Immature natural killer cell (primary cell): ENCODE measurements at regions not wholly inside any gene's neighbourhood (a gene's known extent, or its start where the extent isn't known, plus 50 kb on each side); places are given as distances from the start of the nearest gene placed in this dataset.

ENCODE experiments used
- DNase-seq, 3 donors: peaks; one replicate each; pipeline ENCODE4 v3.0.0; 2022; ENCODE audit warnings: mixed read lengths in 1 of 3
- H3K27ac Mint-ChIP-seq, 6 donors: one replicate each; pipeline ENCODE4 v1.8.0; 2020; ENCODE audit warnings: mixed read lengths in 6 of 6, mild to moderate bottlenecking in 5 of 6, inconsistent platforms in 4 of 6, moderate library complexity in 3 of 6
- H3K27me3 Mint-ChIP-seq, 3 donors: one replicate each; pipeline ENCODE4 v1.8.0; 2020 to 2021; ENCODE audit warnings: low read depth in 3 of 3, mild to moderate bottlenecking in 3 of 3, mixed read lengths in 3 of 3, moderate library complexity in 3 of 3, inconsistent platforms in 1 of 3
- H3K36me3 Mint-ChIP-seq, 3 donors: one replicate each; pipeline ENCODE4 v1.8.0; 2020; ENCODE audit warnings: mixed read lengths in 3 of 3, inconsistent platforms in 2 of 3, mild to moderate bottlenecking in 2 of 3
- H3K4me1 Mint-ChIP-seq, 2 donors: one replicate each; pipeline ENCODE4 v1.8.0; 2020; ENCODE audit warnings: inconsistent platforms in 2 of 2, mild to moderate bottlenecking in 2 of 2, mixed read lengths in 2 of 2, moderate library complexity in 1 of 2
- H3K4me3 Mint-ChIP-seq, 5 donors: one replicate each; pipeline ENCODE4 v1.8.0; 2020; ENCODE audit warnings: mild to moderate bottlenecking in 5 of 5, mixed read lengths in 5 of 5, inconsistent platforms in 3 of 5, moderate library complexity in 3 of 5
- H3K9me3 Mint-ChIP-seq, 6 donors: one replicate each; pipeline ENCODE4 v1.8.0; 2020; ENCODE audit warnings: mild to moderate bottlenecking in 6 of 6, mixed read lengths in 6 of 6, inconsistent platforms in 4 of 6, moderate library complexity in 3 of 6

- no peak for DNase-seq
- H3K4me1 Mint-ChIP-seq, result no peaks in the 10 kb centered on the region
- H3K9me3 Mint-ChIP-seq, result peaks cover 0 to 12% (median 2%) of the 10 kb centered on the region in 6 donors
- no peaks in the 10 kb centered on the region for H3K27me3 Mint-ChIP-seq
- no peak overlapping the region for H3K27ac Mint-ChIP-seq
- no peak overlapping the region for H3K4me3 Mint-ChIP-seq
- no peaks in the 10 kb centered on the region for H3K36me3 Mint-ChIP-seq
These were observed 227.4 kb downstream of the MBD2 start for GRCh38 chr18:53997064-53997463.

- H3K4me3 Mint-ChIP-seq, result no peak overlapping the region
- H3K4me1 Mint-ChIP-seq, result no peaks in the 10 kb centered on the region
- no peaks in the 10 kb centered on the region for H3K27me3 Mint-ChIP-seq
- DNase-seq, result no peak
- H3K36me3 Mint-ChIP-seq, result no peaks in the 10 kb centered on the region
- peaks cover 0 to 12% (median 4%) of the 10 kb centered on the region in 6 donors for H3K9me3 Mint-ChIP-seq
- H3K27ac Mint-ChIP-seq, result no peak overlapping the region
These were observed 230.5 kb downstream of the MBD2 start for GRCh38 chr18:53994016-53994415.

GRCh38 chr18:53991805-53992204 is 232.7 kb downstream of the MBD2 start:
- peaks cover 0 to 7% (median 4%) of the 10 kb centered on the region in 6 donors for H3K9me3 Mint-ChIP-seq
- no peaks in the 10 kb centered on the region for H3K4me1 Mint-ChIP-seq
- no peaks in the 10 kb centered on the region for H3K27me3 Mint-ChIP-seq
- no peak overlapping the region for H3K27ac Mint-ChIP-seq
- no peaks in the 10 kb centered on the region for H3K36me3 Mint-ChIP-seq
- H3K4me3 Mint-ChIP-seq, result no peak overlapping the region
- no peak for DNase-seq

- peaks cover 0 to 7% (median 3%) of the 10 kb centered on the region in 6 donors for H3K9me3 Mint-ChIP-seq
These were observed 233.3 kb downstream of the MBD2 start for GRCh38 chr18:53991202-53991601.

GRCh38 chr18:53990485-53990884 is 234.0 kb downstream of the MBD2 start:
- no peak for DNase-seq
- H3K4me3 Mint-ChIP-seq, result no peak overlapping the region
- H3K4me1 Mint-ChIP-seq, result no peaks in the 10 kb centered on the region
- no peaks in the 10 kb centered on the region for H3K27me3 Mint-ChIP-seq
- peaks cover 0 to 7% (median 3%) of the 10 kb centered on the region in 6 donors for H3K9me3 Mint-ChIP-seq
- no peak overlapping the region for H3K27ac Mint-ChIP-seq
- H3K36me3 Mint-ChIP-seq, result no peaks in the 10 kb centered on the region

More at GRCh38 chr18:53991202-53991601, 233.3 kb downstream of the MBD2 start:
- no peak overlapping the region for H3K27ac Mint-ChIP-seq
- no peak overlapping the region for H3K4me3 Mint-ChIP-seq
- no peaks in the 10 kb centered on the region for H3K27me3 Mint-ChIP-seq
- no peaks in the 10 kb centered on the region for H3K36me3 Mint-ChIP-seq
- H3K4me1 Mint-ChIP-seq, result no peaks in the 10 kb centered on the region
- no peak for DNase-seq

- Mint-ChIP-seq H3K4me1 (no peaks in the 10 kb centered on the region), H3K27ac (no peak overlapping the region), H3K27me3 (no peaks in the 10 kb centered on the region), H3K36me3 (peaks cover 0 to 4% (median 0%) of the 10 kb centered on the region in 3 donors), H3K9me3 (peaks cover 4 to 25% (median 9%) of the 10 kb centered on the region in 6 donors), H3K4me3 (no peak overlapping the region)
- DNase-seq, result no peak
These were observed 240.4 kb downstream of the MBD2 start for GRCh38 chr18:53984021-53984420.

GRCh38 chr18:53971331-53971730 is 253.1 kb downstream of the MBD2 start:
- no peak for DNase-seq
- Mint-ChIP-seq H3K4me3 (no peak overlapping the region), H3K4me1 (no peaks in the 10 kb centered on the region), H3K27me3 (no peaks in the 10 kb centered on the region), H3K27ac (no peak overlapping the region), H3K9me3 (peaks cover 8 to 44% (median 22%) of the 10 kb centered on the region in 6 donors), H3K36me3 (no peaks in the 10 kb centered on the region)

- DNase-seq, result no peak
- Mint-ChIP-seq H3K27ac (no peak overlapping the region), H3K9me3 (peaks cover 5 to 17% (median 11%) of the 10 kb centered on the region in 6 donors), H3K36me3 (no peaks in the 10 kb centered on the region), H3K27me3 (peaks cover 0 to 4% (median 0%) of the 10 kb centered on the region in 3 donors), H3K4me3 (no peak overlapping the region), H3K4me1 (no peaks in the 10 kb centered on the region)
These were observed 271.8 kb downstream of the MBD2 start for GRCh38 chr18:53952700-53953099.

GRCh38 chr18:53950545-53950944 is 273.9 kb downstream of the MBD2 start:
- Mint-ChIP-seq H3K27ac (no peak overlapping the region), H3K27me3 (peaks cover 0 to 4% (median 0%) of the 10 kb centered on the region in 3 donors), H3K4me3 (no peak overlapping the region), H3K36me3 (no peaks in the 10 kb centered on the region), H3K9me3 (peaks cover 4 to 24% (median 11%) of the 10 kb centered on the region in 6 donors), H3K4me1 (no peaks in the 10 kb centered on the region)
- DNase-seq, result no peak

GRCh38 chr18:53948991-53949390 is 275.5 kb downstream of the MBD2 start:
- no peaks in the 10 kb centered on the region for H3K36me3 Mint-ChIP-seq
- no peak for DNase-seq
- peaks cover 2 to 30% (median 11%) of the 10 kb centered on the region in 6 donors for H3K9me3 Mint-ChIP-seq
- peaks cover 0 to 4% (median 2%) of the 10 kb centered on the region in 3 donors for H3K27me3 Mint-ChIP-seq
- H3K27ac Mint-ChIP-seq, result no peak overlapping the region
- no peak overlapping the region for H3K4me3 Mint-ChIP-seq
- H3K4me1 Mint-ChIP-seq, result no peaks in the 10 kb centered on the region

GRCh38 chr18:53947092-53947640 is 277.3 kb downstream of the MBD2 start:
- H3K27ac Mint-ChIP-seq, result no peak overlapping the region

GRCh38 chr18:53946594-53946993 is 277.9 kb downstream of the MBD2 start:
- Mint-ChIP-seq H3K27ac (no peak overlapping the region), H3K9me3 (peaks cover 0 to 20% (median 7%) of the 10 kb centered on the region in 6 donors), H3K27me3 (peaks cover 0 to 5% (median under 1%) of the 10 kb centered on the region in 3 donors), H3K4me3 (no peak overlapping the region), H3K4me1 (no peaks in the 10 kb centered on the region), H3K36me3 (no peaks in the 10 kb centered on the region)
- no peak for DNase-seq

More at GRCh38 chr18:53947092-53947640, 277.3 kb downstream of the MBD2 start:
- Mint-ChIP-seq H3K36me3 (no peaks in the 10 kb centered on the region), H3K9me3 (peaks cover 0 to 20% (median 8%) of the 10 kb centered on the region in 6 donors), H3K4me1 (no peaks in the 10 kb centered on the region), H3K4me3 (no peak overlapping the region), H3K27me3 (peaks cover 0 to 5% (median 2%) of the 10 kb centered on the region in 3 donors)
- DNase-seq, result no peak

- no peak for DNase-seq
- H3K27ac Mint-ChIP-seq, result no peak overlapping the region
- H3K4me3 Mint-ChIP-seq, result no peak overlapping the region
- H3K4me1 Mint-ChIP-seq, result no peaks in the 10 kb centered on the region
- peaks cover 0 to 5% (median 0%) of the 10 kb centered on the region in 3 donors for H3K27me3 Mint-ChIP-seq
- H3K9me3 Mint-ChIP-seq, result peaks cover 0 to 20% (median 6%) of the 10 kb centered on the region in 6 donors
- H3K36me3 Mint-ChIP-seq, result peaks cover 0 to 5% (median 0%) of the 10 kb centered on the region in 3 donors
These were observed 279.7 kb downstream of the MBD2 start for GRCh38 chr18:53944721-53945120.

GRCh38 chr18:53943326-53943860 is 281.1 kb downstream of the MBD2 start:
- H3K36me3 Mint-ChIP-seq, result peaks cover 0 to 5% (median 0%) of the 10 kb centered on the region in 3 donors
- H3K9me3 Mint-ChIP-seq, result peaks cover 0 to 20% (median 4%) of the 10 kb centered on the region in 6 donors
- no peak overlapping the region for H3K4me3 Mint-ChIP-seq
- H3K4me1 Mint-ChIP-seq, result no peaks in the 10 kb centered on the region
- no peak overlapping the region for H3K27ac Mint-ChIP-seq
- DNase-seq, result no peak
- peaks cover 0 to 5% (median 0%) of the 10 kb centered on the region in 3 donors for H3K27me3 Mint-ChIP-seq
